ENCODE measurements at regions not wholly inside any gene's neighbourhood (a gene's known extent, or its start where the extent isn't known, plus 50 kb on each side); places are given as distances from the start of the nearest gene placed in this dataset.

- TF ChIP-seq EP300 (conservative IDR thresholded peaks at IDR 0.05; ENCODE audit: poor library complexity, severe bottlenecking) (no peak), POLR2AphosphoS5 (IDR thresholded peaks at IDR 0.05) (no peak), EZH2 (IDR thresholded peaks at IDR 0.05; ENCODE audit: borderline replicate concordance, insufficient read depth, low read length, poor library complexity, severe bottlenecking) (no peak)
- TF ChIP-seq, protein P1, sequence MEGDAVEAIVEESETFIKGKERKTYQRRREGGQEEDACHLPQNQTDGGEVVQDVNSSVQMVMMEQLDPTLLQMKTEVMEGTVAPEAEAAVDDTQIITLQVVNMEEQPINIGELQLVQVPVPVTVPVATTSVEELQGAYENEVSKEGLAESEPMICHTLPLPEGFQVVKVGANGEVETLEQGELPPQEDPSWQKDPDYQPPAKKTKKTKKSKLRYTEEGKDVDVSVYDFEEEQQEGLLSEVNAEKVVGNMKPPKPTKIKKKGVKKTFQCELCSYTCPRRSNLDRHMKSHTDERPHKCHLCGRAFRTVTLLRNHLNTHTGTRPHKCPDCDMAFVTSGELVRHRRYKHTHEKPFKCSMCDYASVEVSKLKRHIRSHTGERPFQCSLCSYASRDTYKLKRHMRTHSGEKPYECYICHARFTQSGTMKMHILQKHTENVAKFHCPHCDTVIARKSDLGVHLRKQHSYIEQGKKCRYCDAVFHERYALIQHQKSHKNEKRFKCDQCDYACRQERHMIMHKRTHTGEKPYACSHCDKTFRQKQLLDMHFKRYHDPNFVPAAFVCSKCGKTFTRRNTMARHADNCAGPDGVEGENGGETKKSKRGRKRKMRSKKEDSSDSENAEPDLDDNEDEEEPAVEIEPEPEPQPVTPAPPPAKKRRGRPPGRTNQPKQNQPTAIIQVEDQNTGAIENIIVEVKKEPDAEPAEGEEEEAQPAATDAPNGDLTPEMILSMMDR (IDR thresholded peaks at IDR 0.05; ENCODE audit: poor library complexity, severe bottlenecking): no peak
These were observed 311.0 kb downstream of the LRFN2 start for GRCh38 chr6:40276141-40276540.

Data from neural cell (in vitro differentiated cells).